GM23248 (cell line): ENCODE measurements at regions not wholly inside any gene's neighbourhood (a gene's known extent, or its start where the extent isn't known, plus 50 kb on each side); places are given as distances from the start of the nearest gene placed in this dataset.

Experiments
- EZH2 ChIP-seq: fragments of 200-600 bp; sonication (generic); IDR thresholded peaks from 2 replicates; pipeline ENCODE4 v1.6.1; 2018; ENCODE audit warnings: antibody characterized with exemption, mild to moderate bottlenecking; ENCODE audit not compliant: insufficient read depth, poor library complexity, severe bottlenecking
- EZH2phosphoT487 ChIP-seq: fragments of 200-600 bp; sonication (generic); IDR thresholded peaks from 2 replicates; pipeline ENCODE4 v1.6.1; 2018; ENCODE audit warnings: antibody characterized with exemption, moderate library complexity, mild to moderate bottlenecking, low read depth; ENCODE audit not compliant: insufficient read depth

DNA sequence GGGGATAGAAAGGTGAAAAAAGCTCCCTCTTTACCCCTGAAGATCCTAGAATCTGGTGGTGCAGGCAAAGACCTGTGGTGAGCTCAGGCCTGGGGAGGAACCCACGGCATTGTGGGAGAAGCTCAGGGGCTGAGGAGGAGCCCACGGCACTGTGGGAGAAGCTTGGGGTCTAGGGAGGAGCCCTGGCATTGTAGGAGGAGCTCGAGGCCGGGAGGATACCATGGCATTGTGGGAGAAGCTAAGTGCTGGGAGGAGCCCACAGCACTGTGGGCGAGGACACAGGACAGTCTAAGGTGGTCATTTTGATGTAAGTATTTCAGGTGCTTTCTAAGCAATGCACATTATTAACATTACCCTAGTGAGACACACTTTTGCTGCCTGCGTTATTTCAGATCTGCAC, 179.7 kb downstream of the HSD17B3 start:
- TF ChIP-seq EZH2phosphoT487 (no peak), EZH2 (no peak)
